NCI-H526 treated with DMSO at 0.1 percent for 48 hours (cell line): ENCODE measurements at regions not wholly inside any gene's neighbourhood (a gene's known extent, or its start where the extent isn't known, plus 50 kb on each side); places are given as distances from the start of the nearest gene placed in this dataset.
A peak's percentile ranks its signal among the peaks of the same experiment; 100 is the strongest.
"Not testable (repeated sequence)": the region's sequence is repeated elsewhere in the genome, so short reads cannot be mapped to it uniquely, and the experiment has no call there.

Experiments used
- DNase-seq: peaks from one replicate; lab custom pipeline; 2025; lab: John Stamatoyannopoulos, UW

DNA sequence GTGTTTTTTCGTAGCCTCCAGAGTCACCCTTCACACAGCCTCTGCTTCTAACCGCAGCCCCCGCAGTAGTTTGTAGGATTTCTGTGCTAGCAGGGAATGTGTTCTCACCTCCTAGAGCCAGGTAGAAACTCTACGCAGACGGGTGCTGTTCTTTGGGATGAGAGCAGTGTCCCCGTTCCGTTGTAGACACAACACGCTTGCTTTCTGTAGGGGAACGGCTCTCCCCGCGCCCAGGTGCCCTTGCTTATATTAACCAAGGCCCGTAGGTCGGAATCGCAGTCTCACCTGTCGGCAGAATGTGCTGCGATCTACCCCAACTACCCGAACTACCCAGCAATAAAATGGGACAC lies 111.8 kb upstream of the NBPF11 start:
- no peak for DNase-seq

- DNase-seq: peak; percentile 98
These were observed 111.2 kb upstream of the NBPF11 start for GRCh38 chr1:148263128-148263905.

DNA sequence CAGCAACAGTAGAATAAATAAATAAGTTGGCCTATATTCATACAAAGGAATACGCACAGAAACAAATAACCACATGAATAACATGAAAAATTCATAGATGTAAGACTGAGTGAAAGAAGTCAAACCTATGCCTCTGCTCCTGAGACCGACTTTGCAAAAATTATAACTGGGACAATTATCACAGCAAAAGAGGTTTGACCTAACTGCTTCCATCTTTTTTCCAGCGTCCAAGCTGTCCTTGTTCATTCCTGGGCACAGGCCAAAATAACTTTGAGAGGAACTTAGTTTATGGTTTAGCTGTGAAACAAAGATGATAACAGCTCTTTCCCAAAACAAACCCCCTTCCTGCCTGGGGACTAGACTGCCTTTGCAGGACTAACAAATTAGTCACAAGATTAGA lies 109.6 kb upstream of the NBPF11 start:
- not testable (repeated sequence) for DNase-seq

DNA sequence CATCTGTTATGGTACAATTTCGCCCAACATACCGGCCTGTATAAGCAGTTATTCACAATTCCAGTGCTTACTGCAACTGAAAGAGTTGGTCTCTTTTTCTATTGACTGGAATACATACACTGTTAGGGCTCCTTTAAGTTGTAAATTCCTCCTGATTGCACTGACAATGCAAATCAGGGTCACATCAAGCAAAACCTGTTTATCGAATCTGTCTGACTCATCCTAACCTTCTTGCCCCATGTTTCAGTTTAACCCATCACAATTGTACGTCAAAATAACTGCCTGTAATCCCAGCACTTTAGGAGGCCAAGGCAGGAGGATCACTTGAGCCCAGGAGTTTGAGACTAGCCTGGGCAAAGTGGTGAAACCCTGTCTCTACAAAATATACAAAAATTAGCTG lies 105.8 kb upstream of the NBPF11 start:
- DNase-seq: peak; percentile 53

- peak; percentile 34 for DNase-seq
These were observed 102.7 kb upstream of the NBPF11 start for GRCh38 chr1:148254611-148255429.

DNA sequence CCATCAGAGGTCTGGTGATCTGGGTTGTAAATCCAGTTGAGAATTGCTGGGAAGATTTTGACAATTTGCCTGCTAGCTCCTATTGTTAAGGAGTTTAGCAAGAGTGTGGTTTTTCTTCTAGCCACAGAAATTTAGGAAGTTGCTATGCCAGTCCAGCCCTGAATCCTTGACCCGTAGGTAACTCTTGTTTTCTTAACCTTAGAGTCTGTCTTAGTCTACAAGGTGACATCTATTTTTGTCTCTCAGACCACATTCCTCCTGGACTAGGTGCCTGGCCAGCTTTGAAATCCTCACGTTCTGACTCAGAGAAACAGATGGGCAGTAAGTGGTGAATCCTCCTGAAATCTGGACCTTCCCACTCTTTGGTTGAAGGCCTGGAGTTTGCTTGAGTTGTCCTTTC lies 101.7 kb upstream of the NBPF11 start:
- DNase-seq: not testable (repeated sequence)

GRCh38 chr1:148248798-148249197 lies 96.7 kb upstream of the NBPF11 start:
- not testable (repeated sequence) for DNase-seq

- DNase-seq: not testable (repeated sequence)
These were observed 94.3 kb upstream of the NBPF11 start for GRCh38 chr1:148246258-148246861.

DNA sequence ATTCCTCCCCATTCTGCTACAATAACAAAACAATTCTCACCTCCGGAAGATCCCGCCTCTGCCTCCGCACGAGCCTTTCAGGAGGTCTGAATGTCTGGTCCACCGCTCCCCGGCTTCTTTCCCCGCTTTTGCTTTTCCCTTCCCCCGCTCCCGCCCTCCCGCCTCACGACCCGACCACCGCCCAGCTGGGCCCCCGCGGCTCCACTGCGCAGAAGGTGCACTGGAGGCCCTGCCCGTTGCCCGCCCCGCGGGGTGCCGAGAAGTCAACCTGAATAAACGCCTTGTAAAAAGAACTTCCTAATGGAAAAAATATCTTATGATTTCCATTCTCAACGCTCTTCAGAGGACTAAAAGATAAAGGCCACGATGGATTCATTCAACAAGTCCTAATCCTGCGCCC lies 93.8 kb upstream of the NBPF11 start:
- not testable (repeated sequence) for DNase-seq

DNA sequence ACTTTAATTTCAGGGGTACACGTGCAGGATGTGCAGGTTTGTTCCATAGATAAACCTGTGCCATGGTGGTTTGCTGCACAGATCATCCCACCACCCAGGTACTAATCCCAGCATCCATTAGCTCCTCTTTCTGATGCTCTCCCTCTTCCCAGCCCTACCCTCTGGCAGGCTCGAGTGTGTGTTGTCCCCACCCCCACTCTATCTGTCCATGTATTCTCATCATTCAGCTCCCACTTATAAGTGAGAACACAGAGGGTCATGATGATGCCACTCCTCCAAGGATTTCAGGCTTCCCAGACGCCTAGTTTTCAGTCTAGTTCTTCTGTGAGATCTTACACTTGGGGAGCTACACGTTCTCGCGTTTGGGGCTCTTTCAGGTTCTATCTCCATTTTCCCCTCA lies 93.4 kb upstream of the NBPF11 start:
- not testable (repeated sequence) for DNase-seq

GRCh38 chr1:148233250-148233649 lies 81.2 kb upstream of the NBPF11 start:
- DNase-seq: not testable (repeated sequence)

- not testable (repeated sequence) for DNase-seq
These were observed 76.8 kb upstream of the NBPF11 start for GRCh38 chr1:148228846-148229245.

- not testable (repeated sequence) for DNase-seq
These were observed 70.5 kb upstream of the NBPF11 start for GRCh38 chr1:148222399-148223159.

GRCh38 chr1:148221593-148221992 lies 69.5 kb upstream of the NBPF11 start:
- not testable (repeated sequence) for DNase-seq

- not testable (repeated sequence) for DNase-seq
These were observed 67.1 kb upstream of the NBPF11 start for GRCh38 chr1:148219229-148219628.

- DNase-seq: not testable (repeated sequence)
These were observed 59.1 kb upstream of the NBPF11 start for GRCh38 chr1:148211191-148211590.

GRCh38 chr1:148210624-148211023 lies 58.5 kb upstream of the NBPF11 start:
- not testable (repeated sequence) for DNase-seq

- DNase-seq: not testable (repeated sequence)
These were observed 58.1 kb upstream of the NBPF11 start for GRCh38 chr1:148210166-148210565.

DNA sequence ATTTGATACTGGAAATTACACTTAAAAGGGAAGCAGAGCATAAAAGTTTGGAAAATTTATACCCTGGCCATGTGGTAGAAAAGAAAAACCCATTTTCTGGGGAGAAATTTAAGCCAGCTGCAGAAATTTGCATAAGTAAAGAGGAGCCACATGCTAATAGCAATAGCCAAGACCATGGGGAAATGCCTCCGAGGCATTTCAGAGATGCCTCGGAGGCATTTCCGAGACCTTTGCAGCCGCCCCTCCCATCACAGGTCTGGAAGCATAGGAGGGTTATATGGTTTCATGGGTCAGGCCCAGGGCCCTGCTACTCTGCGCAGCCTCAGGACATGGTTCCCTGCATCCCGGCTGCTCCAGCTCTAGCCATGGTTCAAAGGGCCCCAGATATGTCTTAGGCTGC lies 49.9 kb upstream of the NBPF11 start:
- not testable (repeated sequence) for DNase-seq
